Panc1 (cell line): ENCODE measurements at regions not wholly inside any gene's neighbourhood (a gene's known extent, or its start where the extent isn't known, plus 50 kb on each side); places are given as distances from the start of the nearest gene placed in this dataset.

Experiments
- ATAC-seq: fragments of 200-7000 bp; cut with Tn5 transposase; 2 replicates; pipeline ENCODE4 v1.9.1; 2020; ENCODE audit warnings: mild to moderate bottlenecking, moderate library complexity
- BruUV-seq: library from RNA; stranded (reverse); fragments of 400-500 nt; replicated peaks from 2 replicates; lab custom pipeline; 2021; lab: Mats Ljungman, UMichigan
- CTCF ChIA-PET: fragments of 300-600 bp; sonication (Branson Sonifier 250); formaldehyde crosslinking; loops from one replicate; lab custom pipeline; 2022; ENCODE audit warnings: antibody characterized with exemption; lab: Charles Lee
- POLR2A ChIA-PET: fragments of 300-600 bp; sonication (Branson Sonifier 250); formaldehyde crosslinking; loops from one replicate; lab custom pipeline; 2022; ENCODE audit warnings: antibody characterized with exemption; lab: Charles Lee
- DNase-seq: peaks from one replicate; pipeline ENCODE4 v3.0.0-alpha.2; 2010; ENCODE audit warnings: low read depth, low spot score
- H3K27ac ChIP-seq: 2 replicates; pipeline ENCODE4 v1.5.1; 2011; ENCODE audit warnings: mild to moderate bottlenecking, low read length, inconsistent platforms
- H3K27me3 ChIP-seq: fragments of 200-500 bp; sonication (Bioruptor generic); 2 replicates; pipeline ENCODE4 v1.6.0; 2014; ENCODE audit warnings: low read length, inconsistent platforms; ENCODE audit not compliant: control insufficient read depth, insufficient read depth
- H3K36me3 ChIP-seq: fragments of 200-500 bp; sonication (Bioruptor generic); 2 replicates; pipeline ENCODE4 v1.5.1; 2014; ENCODE audit warnings: inconsistent platforms, mild to moderate bottlenecking, low read length, moderate library complexity; ENCODE audit not compliant: control insufficient read depth, insufficient read depth
- H3K4me1 ChIP-seq: 2 replicates; pipeline ENCODE4 v1.5.1; 2011; ENCODE audit warnings: inconsistent platforms, mild to moderate bottlenecking, low read length, moderate library complexity; ENCODE audit not compliant: control insufficient read depth, insufficient read depth
- H3K4me3 ChIP-seq, 2 experiments: 2 replicates each; pipeline ENCODE4 v1.5.1; 2011 to 2012; ENCODE audit warnings: low read depth in 2 of 2, low read length in 2 of 2, mild to moderate bottlenecking in 2 of 2, inconsistent platforms in 1 of 2, moderate library complexity in 1 of 2
- H3K9me3 ChIP-seq: fragments of 200-500 bp; sonication (Bioruptor generic); 2 replicates; pipeline ENCODE4 v1.5.1; 2014; ENCODE audit warnings: low read depth, mild to moderate bottlenecking, inconsistent platforms, low read length, moderate library complexity; ENCODE audit not compliant: control insufficient read depth, insufficient read depth
- POLR2AphosphoS5 ChIP-seq: IDR thresholded peaks from 2 replicates; pipeline ENCODE4 v1.6.1; 2012; ENCODE audit warnings: mild to moderate bottlenecking, low read depth, low read length, moderate library complexity
- SIN3A ChIP-seq: IDR thresholded peaks from 2 replicates; pipeline ENCODE4 v1.6.1; 2012; ENCODE audit warnings: low read depth, mild to moderate bottlenecking, low read length, moderate library complexity, borderline replicate concordance; ENCODE audit not compliant: insufficient read depth
- TCF7L2 ChIP-seq: IDR thresholded peaks from 2 replicates; pipeline ENCODE4 v1.6.1; 2011; ENCODE audit warnings: mild to moderate bottlenecking, low read depth, low read length, inconsistent platforms
- in situ Hi-C: cut with HindIII; loops from 2 replicates; pipeline ENCODE4 v1.10.0; 2016; ENCODE audit warnings: low sequenced_read_pairs, low pct_unique_long_range_greater_than_20kb
- intact Hi-C: fragments of 100-400 bp; cut with micrococcal nuclease; formaldehyde crosslinking; loops from one replicate; pipeline ENCODE4 v1.10.0; 2022; ENCODE audit not compliant: unreplicated experiment
- TF ChIP-seq, protein P1 (sequence below), 2 experiments: IDR thresholded peaks; 2 replicates each; pipeline ENCODE4 v1.6.1; 2011 to 2012; ENCODE audit warnings: low read depth in 2 of 2, control low read depth in 1 of 2, low read length in 1 of 2, mild to moderate bottlenecking in 1 of 2, moderate library complexity in 1 of 2; ENCODE audit not compliant: insufficient read depth in 1 of 2
- TF ChIP-seq, protein P2 (sequence below): fragments of 450-650 bp; IDR thresholded peaks from 2 replicates; pipeline ENCODE4 v1.5.1; 2017; ENCODE audit warnings: mild to moderate bottlenecking

DNA sequence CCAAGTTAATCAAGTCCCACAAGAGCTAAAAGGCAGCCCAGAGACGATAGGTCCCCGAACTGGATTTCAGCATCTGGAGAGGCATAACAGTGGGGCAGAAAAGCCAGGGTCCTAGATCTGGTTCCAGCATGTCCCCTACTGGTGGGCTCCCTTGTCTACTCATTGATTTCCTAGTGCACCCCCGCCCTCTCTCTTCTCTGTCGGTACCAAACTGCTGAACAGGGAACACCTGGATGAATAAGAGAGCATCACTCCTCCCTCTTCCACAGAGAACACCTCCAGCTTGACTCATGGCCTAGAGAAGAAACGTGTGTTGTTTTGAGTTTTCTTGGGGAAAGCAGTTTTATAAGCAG, 101.3 kb downstream of the FOXI3 start:
- Histone ChIP-seq H3K27ac (no peak overlapping the region), H3K9me3 (no peaks in the 10 kb centered on the region), H3K4me1 (peaks cover 4% of the 10 kb centered on the region; the same call in 1 of the 2 replicates), H3K36me3 (no peaks in the 10 kb centered on the region), H3K27me3 (peaks cover 2% of the 10 kb centered on the region), H3K4me3 (no peak overlapping the region)
- no peak for TF ChIP-seq TCF7L2
- TF ChIP-seq, protein P1, sequence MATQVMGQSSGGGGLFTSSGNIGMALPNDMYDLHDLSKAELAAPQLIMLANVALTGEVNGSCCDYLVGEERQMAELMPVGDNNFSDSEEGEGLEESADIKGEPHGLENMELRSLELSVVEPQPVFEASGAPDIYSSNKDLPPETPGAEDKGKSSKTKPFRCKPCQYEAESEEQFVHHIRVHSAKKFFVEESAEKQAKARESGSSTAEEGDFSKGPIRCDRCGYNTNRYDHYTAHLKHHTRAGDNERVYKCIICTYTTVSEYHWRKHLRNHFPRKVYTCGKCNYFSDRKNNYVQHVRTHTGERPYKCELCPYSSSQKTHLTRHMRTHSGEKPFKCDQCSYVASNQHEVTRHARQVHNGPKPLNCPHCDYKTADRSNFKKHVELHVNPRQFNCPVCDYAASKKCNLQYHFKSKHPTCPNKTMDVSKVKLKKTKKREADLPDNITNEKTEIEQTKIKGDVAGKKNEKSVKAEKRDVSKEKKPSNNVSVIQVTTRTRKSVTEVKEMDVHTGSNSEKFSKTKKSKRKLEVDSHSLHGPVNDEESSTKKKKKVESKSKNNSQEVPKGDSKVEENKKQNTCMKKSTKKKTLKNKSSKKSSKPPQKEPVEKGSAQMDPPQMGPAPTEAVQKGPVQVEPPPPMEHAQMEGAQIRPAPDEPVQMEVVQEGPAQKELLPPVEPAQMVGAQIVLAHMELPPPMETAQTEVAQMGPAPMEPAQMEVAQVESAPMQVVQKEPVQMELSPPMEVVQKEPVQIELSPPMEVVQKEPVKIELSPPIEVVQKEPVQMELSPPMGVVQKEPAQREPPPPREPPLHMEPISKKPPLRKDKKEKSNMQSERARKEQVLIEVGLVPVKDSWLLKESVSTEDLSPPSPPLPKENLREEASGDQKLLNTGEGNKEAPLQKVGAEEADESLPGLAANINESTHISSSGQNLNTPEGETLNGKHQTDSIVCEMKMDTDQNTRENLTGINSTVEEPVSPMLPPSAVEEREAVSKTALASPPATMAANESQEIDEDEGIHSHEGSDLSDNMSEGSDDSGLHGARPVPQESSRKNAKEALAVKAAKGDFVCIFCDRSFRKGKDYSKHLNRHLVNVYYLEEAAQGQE (IDR thresholded peaks at IDR 0.05; ENCODE audit: insufficient read depth in 1 of 2, low read depth in 2 of 2, low read length in 1 of 2): no peak
- TF ChIP-seq, protein P2, sequence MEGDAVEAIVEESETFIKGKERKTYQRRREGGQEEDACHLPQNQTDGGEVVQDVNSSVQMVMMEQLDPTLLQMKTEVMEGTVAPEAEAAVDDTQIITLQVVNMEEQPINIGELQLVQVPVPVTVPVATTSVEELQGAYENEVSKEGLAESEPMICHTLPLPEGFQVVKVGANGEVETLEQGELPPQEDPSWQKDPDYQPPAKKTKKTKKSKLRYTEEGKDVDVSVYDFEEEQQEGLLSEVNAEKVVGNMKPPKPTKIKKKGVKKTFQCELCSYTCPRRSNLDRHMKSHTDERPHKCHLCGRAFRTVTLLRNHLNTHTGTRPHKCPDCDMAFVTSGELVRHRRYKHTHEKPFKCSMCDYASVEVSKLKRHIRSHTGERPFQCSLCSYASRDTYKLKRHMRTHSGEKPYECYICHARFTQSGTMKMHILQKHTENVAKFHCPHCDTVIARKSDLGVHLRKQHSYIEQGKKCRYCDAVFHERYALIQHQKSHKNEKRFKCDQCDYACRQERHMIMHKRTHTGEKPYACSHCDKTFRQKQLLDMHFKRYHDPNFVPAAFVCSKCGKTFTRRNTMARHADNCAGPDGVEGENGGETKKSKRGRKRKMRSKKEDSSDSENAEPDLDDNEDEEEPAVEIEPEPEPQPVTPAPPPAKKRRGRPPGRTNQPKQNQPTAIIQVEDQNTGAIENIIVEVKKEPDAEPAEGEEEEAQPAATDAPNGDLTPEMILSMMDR: peak; percentile 10
- TF ChIP-seq POLR2AphosphoS5: no peak
- no peak for TF ChIP-seq SIN3A
- in situ Hi-C loops: no loop called here
- ChIA-PET CTCF (interaction anchor here (0.6 kb wide), 1 partner anchor 291 kb away, joined by 3 read pairs; no protein-coding TSS in a partner anchor), POLR2A (no interaction called here)
- peak; percentile 24; the same call in 1 of the 2 replicates for ATAC-seq
- BruUV-seq: no TSS peak
- no peak for DNase-seq
- intact Hi-C loops: no loop called here

DNA sequence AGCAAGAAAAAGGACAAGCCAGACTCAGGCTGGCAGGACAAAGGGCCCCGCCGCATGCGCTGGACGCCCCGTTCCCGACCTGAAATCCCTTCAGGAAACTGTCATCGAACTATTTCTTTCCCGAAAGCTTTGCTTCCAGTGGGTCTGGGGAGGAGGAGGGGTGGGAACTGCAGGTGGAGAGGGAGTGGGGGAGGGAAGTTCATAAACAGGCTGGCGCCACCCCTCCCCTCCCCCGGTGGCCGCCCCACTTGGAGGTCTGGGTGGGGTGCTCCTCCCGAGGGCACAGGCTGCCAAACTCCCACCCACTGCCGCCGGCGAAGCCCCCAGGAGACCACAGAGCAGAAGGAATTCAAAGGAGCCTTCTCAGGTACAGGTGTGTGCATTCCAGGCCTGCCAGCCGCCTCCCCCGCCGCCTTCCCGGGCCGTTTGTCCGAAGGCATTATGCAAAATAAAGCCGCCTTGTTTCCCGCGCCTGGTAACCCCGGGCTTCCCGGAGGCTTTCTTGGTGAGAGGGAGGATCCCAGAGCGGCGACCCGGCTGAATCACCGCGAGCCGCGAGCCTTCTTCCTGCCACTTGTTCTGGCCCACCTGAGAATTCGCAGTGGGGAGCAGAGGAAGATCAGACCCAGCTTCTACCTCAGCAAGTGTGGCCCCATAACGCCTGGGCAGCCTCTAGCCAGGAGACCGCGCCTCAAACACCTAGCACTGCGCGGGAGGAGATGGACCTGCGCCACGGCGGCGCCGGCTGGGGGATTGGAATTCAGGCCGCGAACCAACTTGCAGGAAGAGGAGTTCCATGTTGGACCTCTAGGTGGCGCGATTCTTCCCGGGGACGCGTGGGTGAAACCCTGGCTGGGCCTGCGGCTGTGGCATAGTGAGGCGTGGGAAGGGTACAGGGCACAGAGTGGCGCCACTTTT, 101.9 kb downstream of the FOXI3 start:
- DNase-seq (peak; percentile 33), ATAC-seq (peak; percentile 89)
- peaks cover 2% of the 10 kb centered on the region for H3K27me3 ChIP-seq
- ChIA-PET CTCF (no interaction called here), POLR2A (no interaction called here)
- H3K4me3 ChIP-seq: peak overlapping the region; percentile 19 to 44
- intact Hi-C loops (no loop called here), in situ Hi-C loops (no loop called here)
- BruUV-seq: no TSS peak
- H3K36me3 ChIP-seq: no peaks in the 10 kb centered on the region
- TF ChIP-seq, protein P1 (IDR thresholded peaks at IDR 0.05; ENCODE audit: insufficient read depth in 1 of 2, low read depth in 2 of 2, low read length in 1 of 2): no peak
- TF ChIP-seq, protein P2: peak; percentile 93
- TF ChIP-seq SIN3A (no peak), TCF7L2 (no peak), POLR2AphosphoS5 (no peak)
- no peaks in the 10 kb centered on the region for H3K9me3 ChIP-seq
- peaks cover 4% of the 10 kb centered on the region; the same call in 1 of the 2 replicates for H3K4me1 ChIP-seq
- no peak overlapping the region for H3K27ac ChIP-seq
